H1 (cell line): ENCODE measurements at regions not wholly inside any gene's neighbourhood (a gene's known extent, or its start where the extent isn't known, plus 50 kb on each side); places are given as distances from the start of the nearest gene placed in this dataset.

Experiments
- EP300 ChIP-seq, 2 experiments: IDR thresholded peaks; 1 replicate in 1 of 2; 2 replicates in 1 of 2; pipeline ENCODE4 v1.6.1; 2011 to 2012; ENCODE audit warnings: low read depth in 2 of 2, low read length in 2 of 2, mild to moderate bottlenecking in 2 of 2, borderline replicate concordance in 1 of 2, inconsistent platforms in 1 of 2, moderate library complexity in 1 of 2
- EZH2 ChIP-seq: fragments of 200-600 bp; sonication (generic); IDR thresholded peaks from 2 replicates; pipeline ENCODE4 v1.7.1; 2012; ENCODE audit warnings: low read depth, mild to moderate bottlenecking, moderate library complexity, low read length, inconsistent platforms; ENCODE audit not compliant: severe bottlenecking
- KDM1A ChIP-seq: fragments of 200-600, 300-600 bp; sonication (generic); IDR thresholded peaks from 2 replicates; pipeline ENCODE4 v1.7.1; 2016; ENCODE audit warnings: mild to moderate bottlenecking, low read length, borderline replicate concordance
- MAFK ChIP-seq: IDR thresholded peaks from 2 replicates; pipeline ENCODE4 v1.6.1; 2012; ENCODE audit warnings: low read depth, mild to moderate bottlenecking, improper control_type of control experiment, low read length
- PHF8 ChIP-seq: fragments of 200-600 bp; sonication (generic); conservative IDR thresholded peaks from 2 replicates; pipeline ENCODE4 v1.7.1; 2012; ENCODE audit warnings: low read depth, mild to moderate bottlenecking, inconsistent platforms, low read length, moderate library complexity
- POLR2A ChIP-seq, 2 experiments: IDR thresholded peaks; 1 replicate in 1 of 2; 2 replicates in 1 of 2; pipeline ENCODE4 v1.6.1; 2011; ENCODE audit warnings: low read depth in 2 of 2, low read length in 2 of 2, mild to moderate bottlenecking in 2 of 2; ENCODE audit errors: control extremely low read depth in 1 of 2
- SRF ChIP-seq: IDR thresholded peaks from 2 replicates; pipeline ENCODE4 v1.6.1; 2011; ENCODE audit warnings: mild to moderate bottlenecking, low read depth, low read length, moderate library complexity
- TCF12 ChIP-seq: IDR thresholded peaks from 2 replicates; pipeline ENCODE4 v1.6.1; 2011; ENCODE audit warnings: low read depth, mild to moderate bottlenecking, low read length
- YY1 ChIP-seq: IDR thresholded peaks from 2 replicates; pipeline ENCODE4 v1.6.1; 2011; ENCODE audit warnings: low read depth, mild to moderate bottlenecking, low read length
- ZNF274 ChIP-seq: IDR thresholded peaks from 2 replicates; pipeline ENCODE4 v1.7.0; 2012; ENCODE audit warnings: low read length, borderline replicate concordance; ENCODE audit errors: extremely low read depth
- TF ChIP-seq, protein P1 (sequence below), 3 experiments: IDR thresholded peaks; 1 replicate in 2 of 3; 2 replicates in 1 of 3; pipeline versions ENCODE4 v1.5.1 to v1.6.1; 2011; ENCODE audit warnings: low read length in 3 of 3, mild to moderate bottlenecking in 3 of 3, inconsistent platforms in 2 of 3, low read depth in 1 of 3, moderate library complexity in 1 of 3; ENCODE audit not compliant: insufficient read depth in 1 of 3; ENCODE audit errors: control extremely low read depth in 1 of 3
- TF ChIP-seq, protein P2 (sequence below): IDR thresholded peaks from 2 replicates; pipeline ENCODE4 v1.6.1; 2012; ENCODE audit warnings: inconsistent platforms
- TF ChIP-seq, protein P3 (sequence below): IDR thresholded peaks from 2 replicates; pipeline ENCODE4 v1.6.1; 2012; ENCODE audit warnings: inconsistent platforms
- TF ChIP-seq, protein P4 (sequence below): IDR thresholded peaks from 2 replicates; pipeline ENCODE4 v1.6.1; 2011; ENCODE audit warnings: low read length, improper control_type of control experiment

DNA sequence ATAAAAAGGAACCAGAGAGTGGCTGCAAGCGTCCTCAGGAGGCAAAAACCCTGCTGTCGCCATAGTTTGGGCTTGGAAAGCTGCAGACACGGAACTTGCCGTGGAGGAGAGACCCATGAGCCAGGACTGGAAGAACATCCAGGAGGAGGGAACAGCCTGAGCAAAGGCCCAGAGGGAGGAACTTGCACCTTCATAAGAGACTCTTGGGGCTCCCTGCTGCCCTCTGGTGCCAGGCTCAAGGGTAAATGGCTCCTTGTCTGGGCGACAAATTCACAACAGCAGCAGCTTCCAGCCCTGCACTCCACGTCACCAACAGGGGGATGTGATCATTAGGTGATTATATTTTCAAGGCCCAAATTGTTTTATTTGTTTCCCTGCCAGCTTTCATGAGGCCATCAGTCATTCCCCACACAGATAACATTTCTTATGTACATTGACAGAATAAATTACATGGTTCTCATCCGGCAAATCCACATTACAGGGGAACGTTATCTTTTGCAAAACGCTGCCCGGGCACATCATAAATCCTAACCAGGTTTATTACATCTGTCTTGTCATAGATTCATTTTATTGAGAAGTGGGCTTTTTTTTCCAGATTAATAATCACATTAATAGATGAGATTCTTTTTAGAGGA, 143.0 kb upstream of the GRIK3 start:
- TF ChIP-seq TCF12 (no peak), EP300 (IDR thresholded peaks at IDR 0.05; ENCODE audit: borderline replicate concordance in 1 of 2, low read depth in 2 of 2, low read length in 2 of 2) (no peak), SRF (no peak), MAFK (no peak), ZNF274 (no peak), KDM1A (peak; percentile 88), POLR2A (IDR thresholded peaks at IDR 0.05; ENCODE audit: control extremely low read depth in 1 of 2, low read depth in 2 of 2, low read length in 2 of 2) (no peak), PHF8 (no peak), YY1 (peak; percentile 68; the same call in 1 of the 2 replicates), EZH2 (no peak)
- TF ChIP-seq, protein P1, sequence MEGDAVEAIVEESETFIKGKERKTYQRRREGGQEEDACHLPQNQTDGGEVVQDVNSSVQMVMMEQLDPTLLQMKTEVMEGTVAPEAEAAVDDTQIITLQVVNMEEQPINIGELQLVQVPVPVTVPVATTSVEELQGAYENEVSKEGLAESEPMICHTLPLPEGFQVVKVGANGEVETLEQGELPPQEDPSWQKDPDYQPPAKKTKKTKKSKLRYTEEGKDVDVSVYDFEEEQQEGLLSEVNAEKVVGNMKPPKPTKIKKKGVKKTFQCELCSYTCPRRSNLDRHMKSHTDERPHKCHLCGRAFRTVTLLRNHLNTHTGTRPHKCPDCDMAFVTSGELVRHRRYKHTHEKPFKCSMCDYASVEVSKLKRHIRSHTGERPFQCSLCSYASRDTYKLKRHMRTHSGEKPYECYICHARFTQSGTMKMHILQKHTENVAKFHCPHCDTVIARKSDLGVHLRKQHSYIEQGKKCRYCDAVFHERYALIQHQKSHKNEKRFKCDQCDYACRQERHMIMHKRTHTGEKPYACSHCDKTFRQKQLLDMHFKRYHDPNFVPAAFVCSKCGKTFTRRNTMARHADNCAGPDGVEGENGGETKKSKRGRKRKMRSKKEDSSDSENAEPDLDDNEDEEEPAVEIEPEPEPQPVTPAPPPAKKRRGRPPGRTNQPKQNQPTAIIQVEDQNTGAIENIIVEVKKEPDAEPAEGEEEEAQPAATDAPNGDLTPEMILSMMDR (IDR thresholded peaks at IDR 0.05; ENCODE audit: control extremely low read depth in 1 of 3, insufficient read depth in 1 of 3, low read depth in 1 of 3, low read length in 3 of 3) = peak; percentile 81 to 89 (median 87)
- TF ChIP-seq, protein P2, sequence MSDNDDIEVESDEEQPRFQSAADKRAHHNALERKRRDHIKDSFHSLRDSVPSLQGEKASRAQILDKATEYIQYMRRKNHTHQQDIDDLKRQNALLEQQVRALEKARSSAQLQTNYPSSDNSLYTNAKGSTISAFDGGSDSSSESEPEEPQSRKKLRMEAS = no peak
- TF ChIP-seq, protein P3, sequence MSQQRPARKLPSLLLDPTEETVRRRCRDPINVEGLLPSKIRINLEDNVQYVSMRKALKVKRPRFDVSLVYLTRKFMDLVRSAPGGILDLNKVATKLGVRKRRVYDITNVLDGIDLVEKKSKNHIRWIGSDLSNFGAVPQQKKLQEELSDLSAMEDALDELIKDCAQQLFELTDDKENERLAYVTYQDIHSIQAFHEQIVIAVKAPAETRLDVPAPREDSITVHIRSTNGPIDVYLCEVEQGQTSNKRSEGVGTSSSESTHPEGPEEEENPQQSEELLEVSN = no peak
- TF ChIP-seq, protein P4, sequence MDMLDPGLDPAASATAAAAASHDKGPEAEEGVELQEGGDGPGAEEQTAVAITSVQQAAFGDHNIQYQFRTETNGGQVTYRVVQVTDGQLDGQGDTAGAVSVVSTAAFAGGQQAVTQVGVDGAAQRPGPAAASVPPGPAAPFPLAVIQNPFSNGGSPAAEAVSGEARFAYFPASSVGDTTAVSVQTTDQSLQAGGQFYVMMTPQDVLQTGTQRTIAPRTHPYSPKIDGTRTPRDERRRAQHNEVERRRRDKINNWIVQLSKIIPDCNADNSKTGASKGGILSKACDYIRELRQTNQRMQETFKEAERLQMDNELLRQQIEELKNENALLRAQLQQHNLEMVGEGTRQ = no peak
